ENCODE measurements at regions not wholly inside any gene's neighbourhood (a gene's known extent, or its start where the extent isn't known, plus 50 kb on each side); places are given as distances from the start of the nearest gene placed in this dataset.
A peak's percentile ranks its signal among the peaks of the same experiment; 100 is the strongest.

- Histone ChIP-seq H3K4me2 (no peak overlapping the region), H3K4me3 (no peak overlapping the region)
These were observed 385.4 kb upstream of the SYT4 start for GRCh38 chr18:43662657-43663056.

GRCh38 chr18:43663159-43663558 lies 385.9 kb upstream of the SYT4 start:
- no peak for TF ChIP-seq EZH2 (IDR thresholded peaks at IDR 0.05)
- TF ChIP-seq EZH2phosphoT487 (IDR thresholded peaks at IDR 0.05) = no peak
- TF ChIP-seq CTCF (IDR thresholded peaks at IDR 0.05) = no peak
- H3K36me3 ChIP-seq = no peaks in the 10 kb centered on the region
- no peaks in the 10 kb centered on the region for H3K4me1 ChIP-seq
- Mint-ChIP-seq H3K27me3 (ENCODE audit: insufficient read depth, low read depth) (no peaks in the 10 kb centered on the region), H3K4me1 (no peaks in the 10 kb centered on the region), H3K4me3 (no peak overlapping the region), H3K36me3 (no peaks in the 10 kb centered on the region), H3K9me3 (no peaks in the 10 kb centered on the region), H3K27ac (no peak overlapping the region)
- H3K4me3 ChIP-seq = no peak overlapping the region
- no peak overlapping the region for H2AFZ ChIP-seq (replicated peaks)
- H3K27ac ChIP-seq = no peak overlapping the region
- no peak for DNase-seq (ENCODE audit: low spot score)
- no peaks in the 10 kb centered on the region for H3K79me2 ChIP-seq (ENCODE audit: low read depth)
- H3K9me3 ChIP-seq (ENCODE audit: low read depth) = no peaks in the 10 kb centered on the region
- H3F3A ChIP-seq (ENCODE audit: low read depth) = no peaks in the 10 kb centered on the region
- no peaks in the 10 kb centered on the region for H3K27me3 ChIP-seq
- H4K20me1 ChIP-seq (ENCODE audit: low read depth) = no peaks in the 10 kb centered on the region
- no peak overlapping the region for H3K4me2 ChIP-seq
- no peak overlapping the region for H3K9ac ChIP-seq

More at GRCh38 chr18:43662657-43663056, 385.4 kb upstream of the SYT4 start:
- no peaks in the 10 kb centered on the region for H3K27me3 ChIP-seq
- no peaks in the 10 kb centered on the region for H3K79me2 ChIP-seq (ENCODE audit: low read depth)
- no peak overlapping the region for H3K9ac ChIP-seq
- Mint-ChIP-seq H3K27me3 (ENCODE audit: insufficient read depth, low read depth) (no peaks in the 10 kb centered on the region), H3K9me3 (no peaks in the 10 kb centered on the region), H3K4me3 (no peak overlapping the region), H3K27ac (no peak overlapping the region), H3K36me3 (no peaks in the 10 kb centered on the region), H3K4me1 (no peaks in the 10 kb centered on the region)
- no peak for TF ChIP-seq EZH2phosphoT487 (IDR thresholded peaks at IDR 0.05)
- no peak for TF ChIP-seq EZH2 (IDR thresholded peaks at IDR 0.05)
- TF ChIP-seq CTCF (IDR thresholded peaks at IDR 0.05) = no peak
- H4K20me1 ChIP-seq (ENCODE audit: low read depth) = no peaks in the 10 kb centered on the region
- H3K9me3 ChIP-seq (ENCODE audit: low read depth) = no peaks in the 10 kb centered on the region
- no peaks in the 10 kb centered on the region for H3K36me3 ChIP-seq
- H3K27ac ChIP-seq = no peak overlapping the region
- DNase-seq (ENCODE audit: low spot score) = no peak
- H3K4me1 ChIP-seq = no peaks in the 10 kb centered on the region
- peak overlapping the region; percentile 41 for H2AFZ ChIP-seq (replicated peaks)
- no peaks in the 10 kb centered on the region for H3F3A ChIP-seq (ENCODE audit: low read depth)

- TF ChIP-seq CTCF (IDR thresholded peaks at IDR 0.05) (no peak), EZH2phosphoT487 (IDR thresholded peaks at IDR 0.05) (no peak), EZH2 (IDR thresholded peaks at IDR 0.05) (no peak)
- H4K20me1 ChIP-seq (ENCODE audit: low read depth) = no peaks in the 10 kb centered on the region
- H3K4me3 Mint-ChIP-seq = no peak overlapping the region
- no peak overlapping the region for H3K27ac Mint-ChIP-seq
- H3K4me2 ChIP-seq = no peak overlapping the region
- no peak for DNase-seq (ENCODE audit: low spot score)
- H3F3A ChIP-seq (ENCODE audit: low read depth) = no peaks in the 10 kb centered on the region
- no peaks in the 10 kb centered on the region for H3K27me3 ChIP-seq
- H3K9me3 ChIP-seq (ENCODE audit: low read depth) = no peaks in the 10 kb centered on the region
- no peaks in the 10 kb centered on the region for H3K79me2 ChIP-seq (ENCODE audit: low read depth)
- H3K9me3 Mint-ChIP-seq = no peaks in the 10 kb centered on the region
- no peaks in the 10 kb centered on the region for H3K4me1 Mint-ChIP-seq
- no peak overlapping the region for H3K4me3 ChIP-seq
- H3K27me3 Mint-ChIP-seq (ENCODE audit: insufficient read depth, low read depth) = no peaks in the 10 kb centered on the region
- no peak overlapping the region for H3K27ac ChIP-seq
- no peak overlapping the region for H3K9ac ChIP-seq
- H3K36me3 Mint-ChIP-seq = no peaks in the 10 kb centered on the region
- no peaks in the 10 kb centered on the region for H3K4me1 ChIP-seq
- no peak overlapping the region for H2AFZ ChIP-seq (replicated peaks)
- no peaks in the 10 kb centered on the region for H3K36me3 ChIP-seq
These were observed 387.3 kb upstream of the SYT4 start for GRCh38 chr18:43664487-43665008.

Data from neural progenitor cell (in vitro differentiated cells).